ENCODE measurements at regions not wholly inside any gene's neighbourhood (a gene's known extent, or its start where the extent isn't known, plus 50 kb on each side); places are given as distances from the start of the nearest gene placed in this dataset.

DNA sequence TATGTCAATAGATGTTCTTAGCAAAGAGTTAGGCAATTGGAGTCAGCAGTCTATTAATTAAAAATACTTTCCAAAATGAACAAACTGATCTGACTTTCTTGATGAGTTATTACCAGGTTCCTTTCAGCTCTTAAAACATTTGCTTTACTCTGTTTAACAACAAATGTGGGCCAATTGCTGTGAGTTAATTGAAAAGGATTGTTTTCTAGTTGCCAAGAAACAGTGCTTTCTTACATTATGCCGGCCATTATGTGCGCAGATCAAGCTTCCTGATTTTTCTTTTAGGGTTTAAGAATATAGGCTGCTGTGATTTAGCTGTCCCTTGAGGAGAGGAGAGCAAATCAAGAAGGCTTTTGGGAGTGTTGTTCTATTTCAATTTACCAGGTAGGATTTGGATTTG, 50.5 kb upstream of the ITPRID2 start:
- FAIRE-seq, result no peak
